SK-N-MC (cell line): ENCODE measurements at regions not wholly inside any gene's neighbourhood (a gene's known extent, or its start where the extent isn't known, plus 50 kb on each side); places are given as distances from the start of the nearest gene placed in this dataset.

Experiments used
- EZH2 ChIP-seq: fragments of 200-600 bp; sonication (generic); IDR thresholded peaks from one replicate; pipeline ENCODE4 v1.6.1; 2017; ENCODE audit warnings: antibody characterized with exemption
- FOXP2 ChIP-seq: optimal IDR thresholded peaks from 2 replicates; pipeline ENCODE3; 2011; ENCODE audit warnings: mild to moderate bottlenecking, moderate library complexity; ENCODE audit not compliant: insufficient read depth; ENCODE audit errors: extremely low read length, control extremely low read depth
- POLR2AphosphoS5 ChIP-seq: IDR thresholded peaks from 2 replicates; pipeline ENCODE4 v1.6.1; 2012; ENCODE audit warnings: mild to moderate bottlenecking, low read depth, low read length, borderline replicate concordance

GRCh38 chr6:65998544-65998943 is 291.5 kb upstream of the EYS start:
- TF ChIP-seq POLR2AphosphoS5 (no peak), EZH2 (no peak), FOXP2 (no peak)
